Bronchial epithelial cell (primary cell): ENCODE measurements at regions not wholly inside any gene's neighbourhood (a gene's known extent, or its start where the extent isn't known, plus 50 kb on each side); places are given as distances from the start of the nearest gene placed in this dataset.
A peak's percentile ranks its signal among the peaks of the same experiment; 100 is the strongest.

Experiments used
- DNase-seq: peaks from one replicate; pipeline ENCODE4 v3.0.0-alpha.2; 2010; ENCODE audit warnings: low read depth
- FAIRE-seq: peaks from 2 replicates; lab custom pipeline; 2011; peaks lifted over from hg19 to GRCh38; lab: Jason Lieb, UNC
- H3K27me3 ChIP-seq: 2 replicates; pipeline ENCODE4 v1.5.1; 2011; ENCODE audit warnings: low read length; ENCODE audit not compliant: control insufficient read depth, insufficient read depth
- H3K36me3 ChIP-seq: 2 replicates; pipeline ENCODE4 v1.5.1; 2011; ENCODE audit warnings: low read length; ENCODE audit not compliant: control insufficient read depth, insufficient read depth
- H3K4me3 ChIP-seq: 2 replicates; pipeline ENCODE4 v1.5.1; 2011; ENCODE audit warnings: mild to moderate bottlenecking, low read depth, low read length, control low read depth
- TF ChIP-seq, protein P1 (sequence below): IDR thresholded peaks from 2 replicates; pipeline ENCODE4 v1.5.1; 2011; ENCODE audit warnings: mild to moderate bottlenecking, moderate library complexity, low read length, control low read depth, inconsistent platforms; ENCODE audit not compliant: insufficient read depth, severe bottlenecking

DNA sequence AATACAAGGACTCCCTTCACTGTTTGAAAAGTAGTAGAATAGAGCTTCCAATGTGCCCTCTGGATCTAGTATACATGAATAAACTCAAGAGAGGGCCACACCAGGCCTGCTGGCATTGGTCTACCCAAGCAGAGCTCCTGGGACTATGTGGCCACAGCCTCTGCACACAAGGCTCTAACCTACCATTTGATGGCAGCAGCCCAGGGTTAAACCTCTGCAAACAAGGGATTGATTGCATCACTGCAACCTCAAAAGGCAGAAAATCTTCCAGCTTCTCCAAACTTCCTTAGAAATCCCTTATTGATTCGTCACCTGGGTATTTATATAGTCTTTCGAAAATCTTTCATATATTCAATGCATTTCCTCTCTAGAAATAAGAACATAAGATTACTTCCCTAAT lies 147.6 kb upstream of the SETBP1 start:
- no peak overlapping the region for H3K4me3 ChIP-seq
- H3K36me3 ChIP-seq: no peaks in the 10 kb centered on the region
- FAIRE-seq (no peak), DNase-seq (no peak)
- TF ChIP-seq, protein P1, sequence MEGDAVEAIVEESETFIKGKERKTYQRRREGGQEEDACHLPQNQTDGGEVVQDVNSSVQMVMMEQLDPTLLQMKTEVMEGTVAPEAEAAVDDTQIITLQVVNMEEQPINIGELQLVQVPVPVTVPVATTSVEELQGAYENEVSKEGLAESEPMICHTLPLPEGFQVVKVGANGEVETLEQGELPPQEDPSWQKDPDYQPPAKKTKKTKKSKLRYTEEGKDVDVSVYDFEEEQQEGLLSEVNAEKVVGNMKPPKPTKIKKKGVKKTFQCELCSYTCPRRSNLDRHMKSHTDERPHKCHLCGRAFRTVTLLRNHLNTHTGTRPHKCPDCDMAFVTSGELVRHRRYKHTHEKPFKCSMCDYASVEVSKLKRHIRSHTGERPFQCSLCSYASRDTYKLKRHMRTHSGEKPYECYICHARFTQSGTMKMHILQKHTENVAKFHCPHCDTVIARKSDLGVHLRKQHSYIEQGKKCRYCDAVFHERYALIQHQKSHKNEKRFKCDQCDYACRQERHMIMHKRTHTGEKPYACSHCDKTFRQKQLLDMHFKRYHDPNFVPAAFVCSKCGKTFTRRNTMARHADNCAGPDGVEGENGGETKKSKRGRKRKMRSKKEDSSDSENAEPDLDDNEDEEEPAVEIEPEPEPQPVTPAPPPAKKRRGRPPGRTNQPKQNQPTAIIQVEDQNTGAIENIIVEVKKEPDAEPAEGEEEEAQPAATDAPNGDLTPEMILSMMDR: no peak
- no peaks in the 10 kb centered on the region for H3K27me3 ChIP-seq

DNA sequence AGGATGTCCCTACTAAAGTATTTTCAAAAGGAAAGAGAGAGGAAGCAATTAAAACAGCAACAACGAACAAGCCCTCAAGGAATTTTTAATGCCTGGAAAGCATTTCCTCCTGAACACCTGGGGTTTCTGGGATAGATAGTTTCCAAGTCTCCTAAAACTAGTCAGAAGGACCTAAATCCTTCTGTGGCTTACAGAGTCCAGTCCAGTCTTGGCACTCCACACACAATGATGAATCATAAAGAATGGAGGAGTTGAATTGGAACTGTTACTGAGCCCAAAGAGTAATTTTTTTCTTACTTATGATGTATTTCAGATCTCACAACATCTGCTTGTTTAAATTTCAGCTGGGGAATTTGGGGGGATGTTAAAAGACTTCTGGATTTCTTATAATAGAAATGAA lies 144.6 kb upstream of the SETBP1 start:
- DNase-seq (peak; percentile 71), FAIRE-seq (no peak)
- Histone ChIP-seq H3K4me3 (no peak overlapping the region), H3K36me3 (no peaks in the 10 kb centered on the region), H3K27me3 (no peaks in the 10 kb centered on the region)
- TF ChIP-seq, protein P1: no peak

DNA sequence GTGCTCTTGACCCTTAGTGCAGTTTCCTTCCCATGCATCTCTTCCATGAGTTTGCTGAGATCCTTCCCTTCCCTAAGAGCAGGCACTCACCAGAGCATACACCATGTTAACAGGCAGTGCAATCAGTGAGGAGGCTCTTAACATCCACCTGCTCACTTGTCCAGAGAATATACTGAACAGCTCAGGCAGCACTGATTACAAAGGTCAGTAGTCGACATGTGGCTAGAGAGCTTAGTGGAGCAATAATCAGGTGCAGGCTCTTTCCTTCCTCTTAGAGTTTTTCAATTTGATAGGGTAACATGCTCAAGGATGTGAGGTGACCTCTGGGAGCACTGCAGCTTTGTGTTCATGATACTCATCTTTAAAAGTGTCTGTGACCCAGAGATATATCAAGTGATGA lies 144.1 kb upstream of the SETBP1 start:
- Histone ChIP-seq H3K36me3 (no peaks in the 10 kb centered on the region), H3K27me3 (no peaks in the 10 kb centered on the region), H3K4me3 (no peak overlapping the region)
- TF ChIP-seq, protein P1: no peak
- FAIRE-seq (peak; percentile 32), DNase-seq (no peak)

DNA sequence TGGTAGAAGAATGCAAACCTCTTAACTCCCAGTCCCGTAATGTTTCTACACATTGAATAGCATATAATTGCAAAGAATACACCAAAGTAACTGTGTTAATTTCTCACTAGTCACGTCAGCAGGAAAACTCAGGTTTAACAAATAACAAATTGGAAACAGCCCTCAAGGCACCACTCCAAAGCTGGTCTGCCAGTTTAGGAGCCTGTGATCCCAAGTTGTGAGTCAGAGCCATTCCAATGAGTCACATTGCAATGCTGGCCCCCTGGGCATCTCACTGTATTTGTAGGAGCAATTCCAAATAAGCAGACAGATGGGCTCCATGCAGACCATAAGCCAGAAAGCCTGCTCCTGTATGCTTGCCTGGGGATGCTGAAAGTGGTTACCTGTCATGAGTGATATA lies 143.2 kb upstream of the SETBP1 start:
- FAIRE-seq (peak; percentile 89), DNase-seq (peak; percentile 96)
- Histone ChIP-seq H3K36me3 (no peaks in the 10 kb centered on the region), H3K4me3 (no peak overlapping the region), H3K27me3 (no peaks in the 10 kb centered on the region)
- TF ChIP-seq, protein P1: no peak

DNA sequence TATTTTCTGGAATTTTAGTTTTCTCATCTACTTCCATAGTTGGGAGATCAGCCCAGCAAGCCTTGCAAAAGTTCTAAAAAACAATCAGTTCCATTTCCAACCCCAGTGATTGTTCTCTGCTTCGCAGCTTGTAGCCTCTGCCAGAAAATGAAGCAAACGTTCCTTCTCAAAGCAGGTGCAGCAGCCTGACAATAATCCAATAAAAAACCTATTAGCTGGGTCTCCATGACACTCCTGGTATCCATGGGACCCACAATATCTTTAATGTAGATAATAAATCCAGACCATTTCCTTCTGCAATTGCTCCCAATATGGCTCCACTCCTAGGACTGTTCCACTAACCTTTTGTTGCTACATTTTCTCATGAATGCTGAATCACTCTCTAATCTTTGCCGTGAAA lies 140.8 kb upstream of the SETBP1 start:
- Histone ChIP-seq H3K4me3 (no peak overlapping the region), H3K27me3 (no peaks in the 10 kb centered on the region), H3K36me3 (no peaks in the 10 kb centered on the region)
- DNase-seq (no peak), FAIRE-seq (no peak)
- TF ChIP-seq, protein P1: no peak

DNA sequence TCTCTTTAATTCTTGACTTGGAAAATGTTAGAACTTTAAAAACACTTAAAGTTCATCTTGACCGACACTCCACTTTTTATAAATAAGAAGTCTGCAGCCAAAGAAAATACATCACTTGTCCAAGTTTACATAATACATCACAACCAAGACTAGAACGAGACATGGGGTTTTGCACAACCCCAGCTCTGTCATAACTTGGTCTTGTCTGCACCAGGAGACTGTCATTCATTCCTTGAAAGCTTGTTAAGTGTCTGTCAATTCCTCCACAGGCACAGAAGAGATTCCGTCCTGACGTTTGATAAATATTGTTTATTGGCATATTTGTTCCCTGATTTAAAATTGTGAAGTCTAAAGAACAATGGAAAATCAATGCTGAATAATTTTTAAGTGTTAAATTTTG lies 139.5 kb upstream of the SETBP1 start:
- DNase-seq (peak; percentile 41), FAIRE-seq (no peak)
- TF ChIP-seq, protein P1: no peak

More for the DNA sequence above, 139.5 kb upstream of the SETBP1 start:
- H3K27me3 ChIP-seq: no peaks in the 10 kb centered on the region
- no peak overlapping the region for H3K4me3 ChIP-seq
- no peaks in the 10 kb centered on the region for H3K36me3 ChIP-seq
